NCI-H2196 (cell line): ENCODE measurements at regions not wholly inside any gene's neighbourhood (a gene's known extent, or its start where the extent isn't known, plus 50 kb on each side); places are given as distances from the start of the nearest gene placed in this dataset.
"Not testable (repeated sequence)": the region's sequence is repeated elsewhere in the genome, so short reads cannot be mapped to it uniquely, and the experiment has no call there.

Experiments
- DNase-seq: peaks from one replicate; lab custom pipeline; 2025; ENCODE audit not compliant: unreplicated experiment; lab: John Stamatoyannopoulos, UW

- DNase-seq: no peak
Measured at GRCh38 chr5:143635146-143635752, 176.7 kb upstream of the HMHB1 start.

DNA sequence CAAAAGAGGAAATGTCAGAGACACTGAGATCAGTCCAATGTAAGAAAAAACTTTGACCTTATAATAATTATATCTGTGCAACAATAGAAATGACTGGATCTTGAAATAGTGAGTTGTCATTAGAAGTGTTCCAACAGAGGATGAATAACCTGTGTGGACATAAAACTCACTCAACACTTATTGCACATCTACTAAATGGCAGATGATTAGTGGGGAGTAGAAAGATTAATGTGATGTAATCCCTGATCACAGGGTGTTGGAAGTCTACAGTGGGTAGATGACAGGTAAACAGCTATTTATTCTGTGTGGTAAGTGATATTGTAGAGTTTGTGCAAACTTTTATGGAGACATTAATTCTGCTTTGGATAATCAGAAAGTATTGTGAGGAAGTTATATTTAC is 177.3 kb upstream of the HMHB1 start:
- no peak for DNase-seq

DNA sequence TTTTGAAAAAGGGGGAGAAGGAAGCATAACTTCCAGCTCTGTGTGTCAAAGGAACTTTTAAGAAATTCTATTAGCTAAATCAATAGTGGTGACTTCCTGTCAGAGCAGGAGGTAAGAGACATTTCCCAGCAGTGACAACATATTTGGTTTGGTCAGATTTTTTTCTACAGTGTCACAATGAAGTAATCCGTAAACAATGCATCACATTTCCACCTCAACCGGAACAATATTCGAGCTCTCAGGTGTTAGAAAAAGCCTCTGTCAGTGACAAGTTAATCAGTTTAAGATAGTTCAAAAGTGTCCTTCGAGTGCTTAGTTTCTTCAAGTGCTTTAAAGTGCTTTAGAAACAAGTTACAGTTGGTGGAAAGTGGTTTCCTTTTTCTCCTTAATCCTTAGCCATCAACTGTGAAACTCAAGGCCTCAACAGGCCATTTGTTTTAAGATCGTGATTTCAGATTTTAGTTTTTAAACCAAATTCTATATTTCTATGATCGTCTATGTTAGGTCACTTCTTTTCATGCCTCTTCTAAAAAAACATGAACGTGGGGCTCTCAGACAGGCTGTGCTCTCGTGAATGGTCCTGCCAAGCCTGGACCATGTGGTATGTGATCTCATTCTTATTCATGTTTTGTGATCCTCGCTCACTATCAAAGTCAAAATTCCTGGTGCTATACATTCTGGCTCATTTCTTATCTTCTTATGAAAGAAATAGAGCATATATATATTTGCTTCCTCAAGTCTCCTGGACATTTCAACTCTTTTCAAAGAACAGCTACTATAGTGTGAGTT is 181.9 kb upstream of the HMHB1 start:
- peak; percentile 7 for DNase-seq

DNA sequence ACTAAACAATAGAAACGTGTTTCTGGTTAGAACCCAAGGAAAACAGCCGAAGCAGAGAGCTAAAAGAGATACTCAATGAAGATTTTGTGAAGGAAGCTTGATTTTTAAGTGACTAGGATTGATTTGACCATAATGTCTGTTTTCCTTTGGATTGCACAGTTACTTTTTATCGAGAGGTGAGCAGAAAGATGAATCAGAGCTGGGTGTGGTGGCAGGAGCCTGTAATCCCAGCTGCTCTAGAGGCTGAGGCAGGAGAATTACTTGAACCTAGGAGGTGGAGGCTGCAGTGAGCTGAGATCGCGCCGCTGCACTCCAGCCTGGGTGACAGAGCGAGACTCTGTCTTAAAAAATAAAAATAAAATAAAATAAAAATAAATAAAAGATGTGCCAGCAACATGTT is 186.9 kb upstream of the HMHB1 start:
- not testable (repeated sequence) for DNase-seq

GRCh38 chr5:143624465-143624864 is 187.5 kb upstream of the HMHB1 start:
- DNase-seq: no peak

GRCh38 chr5:143619040-143619439 is 192.9 kb upstream of the HMHB1 start:
- DNase-seq: no peak

DNA sequence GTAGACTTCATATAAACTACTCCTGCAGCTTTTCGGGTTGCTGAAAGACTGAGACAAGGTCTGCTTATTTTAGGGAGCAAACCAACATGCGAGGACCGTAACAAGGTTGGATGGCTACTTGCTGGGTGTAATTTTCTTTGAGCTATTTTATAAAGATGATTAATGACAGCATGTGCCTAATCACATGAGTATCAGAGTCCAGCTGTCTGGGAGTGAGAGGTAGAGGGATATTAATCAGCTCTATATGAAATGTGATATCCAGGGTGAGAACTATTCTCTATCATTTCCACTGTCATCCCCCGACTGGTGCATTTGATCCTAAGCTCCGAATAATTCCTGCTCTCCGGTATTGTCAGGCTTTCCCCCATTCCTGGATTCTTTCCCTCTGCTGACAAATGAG is 193.8 kb upstream of the HMHB1 start:
- DNase-seq: no peak

GRCh38 chr5:143614831-143615230 is 197.1 kb upstream of the HMHB1 start:
- DNase-seq: no peak

- no peak for DNase-seq
Measured at GRCh38 chr5:143613329-143613728, 198.6 kb upstream of the HMHB1 start.

DNA sequence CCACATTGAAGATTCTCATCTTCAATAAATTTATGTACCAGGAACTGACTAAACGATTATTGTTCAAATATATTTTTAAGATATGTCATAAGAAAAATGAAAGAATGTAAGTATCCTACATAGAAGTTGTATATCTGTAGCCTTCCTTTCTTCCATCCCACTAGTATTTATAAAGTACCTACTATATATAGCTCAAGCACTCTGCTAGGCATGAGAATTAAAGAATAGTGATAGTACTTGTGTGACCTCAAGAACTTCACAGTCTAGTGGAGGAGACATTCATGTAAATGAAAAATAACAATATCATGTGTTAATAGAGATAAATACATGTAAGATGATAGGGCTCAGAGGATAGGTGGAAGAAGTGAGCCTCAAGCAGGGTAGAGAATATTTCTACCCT is 201.0 kb upstream of the HMHB1 start:
- no peak for DNase-seq

GRCh38 chr5:143606043-143606752 is 202.7 kb upstream of the NR3C1 start:
- DNase-seq: no peak

DNA sequence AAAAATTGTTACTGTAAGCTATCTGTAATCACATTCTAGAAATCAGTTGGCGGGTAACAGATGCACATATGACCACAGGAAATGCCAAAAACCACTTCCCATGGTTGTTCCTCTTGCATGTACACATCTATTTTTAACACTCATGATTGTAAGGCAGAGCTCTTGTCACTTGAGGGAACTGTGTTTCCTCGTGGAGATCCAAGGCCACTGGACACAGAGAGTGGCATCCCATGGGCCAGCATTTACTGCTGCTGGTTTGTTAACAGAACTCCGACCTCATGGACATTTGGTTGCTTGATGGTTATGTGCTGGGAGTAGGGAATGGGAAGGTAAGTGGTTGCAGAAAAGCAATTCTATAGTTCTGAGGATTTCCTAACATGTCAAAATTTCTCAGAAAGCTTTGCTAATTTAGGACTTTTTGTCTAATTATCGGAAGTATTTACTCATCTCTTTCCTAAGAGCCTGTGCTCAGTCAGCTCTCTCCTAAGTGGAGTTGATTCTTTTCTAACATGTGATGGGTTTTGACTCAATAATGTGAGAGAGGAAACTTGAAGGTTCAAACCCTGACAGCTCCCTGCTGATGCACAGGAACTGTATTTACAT is 202.0 kb upstream of the NR3C1 start:
- DNase-seq: no peak

DNA sequence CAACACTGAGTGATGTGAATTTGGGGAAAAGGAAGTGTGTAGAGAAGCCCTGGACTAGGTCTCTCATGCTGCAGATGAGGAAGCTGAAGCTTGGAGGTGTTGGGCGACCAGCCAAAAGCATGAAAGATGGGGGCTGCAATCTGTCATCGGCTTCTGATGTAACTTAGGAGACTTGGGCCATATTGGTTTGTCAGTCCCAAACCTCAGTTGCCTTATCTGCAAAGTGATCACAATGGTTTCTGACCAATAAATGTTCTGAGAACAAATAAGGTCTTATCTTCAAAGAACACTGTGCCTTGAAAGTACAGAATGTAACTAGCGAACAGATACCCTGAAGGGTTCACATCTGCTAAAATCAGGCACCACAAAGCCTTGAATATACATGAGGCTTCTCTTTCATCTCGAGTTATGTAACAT is 198.4 kb upstream of the NR3C1 start:
- DNase-seq: no peak

DNA sequence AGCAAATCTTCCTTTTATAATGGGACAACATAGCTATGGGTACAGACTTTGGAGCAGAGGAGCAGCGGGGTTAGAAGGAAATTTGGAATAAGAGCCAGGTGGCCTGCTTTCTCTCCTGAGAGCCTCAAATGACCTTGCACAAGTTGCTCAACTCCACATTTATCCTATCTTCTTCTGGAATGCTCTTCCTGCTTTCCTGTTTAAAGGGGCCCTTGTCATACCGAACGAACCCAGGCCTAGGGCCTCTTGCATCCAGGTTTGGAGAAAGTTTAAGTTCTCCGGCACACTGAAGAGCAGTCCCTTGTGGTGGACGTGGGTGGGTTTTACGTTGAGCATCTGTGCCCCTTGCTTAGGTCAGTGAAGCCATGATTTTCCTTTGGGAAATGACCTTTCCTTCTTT is 197.9 kb upstream of the NR3C1 start:
- DNase-seq: no peak

DNA sequence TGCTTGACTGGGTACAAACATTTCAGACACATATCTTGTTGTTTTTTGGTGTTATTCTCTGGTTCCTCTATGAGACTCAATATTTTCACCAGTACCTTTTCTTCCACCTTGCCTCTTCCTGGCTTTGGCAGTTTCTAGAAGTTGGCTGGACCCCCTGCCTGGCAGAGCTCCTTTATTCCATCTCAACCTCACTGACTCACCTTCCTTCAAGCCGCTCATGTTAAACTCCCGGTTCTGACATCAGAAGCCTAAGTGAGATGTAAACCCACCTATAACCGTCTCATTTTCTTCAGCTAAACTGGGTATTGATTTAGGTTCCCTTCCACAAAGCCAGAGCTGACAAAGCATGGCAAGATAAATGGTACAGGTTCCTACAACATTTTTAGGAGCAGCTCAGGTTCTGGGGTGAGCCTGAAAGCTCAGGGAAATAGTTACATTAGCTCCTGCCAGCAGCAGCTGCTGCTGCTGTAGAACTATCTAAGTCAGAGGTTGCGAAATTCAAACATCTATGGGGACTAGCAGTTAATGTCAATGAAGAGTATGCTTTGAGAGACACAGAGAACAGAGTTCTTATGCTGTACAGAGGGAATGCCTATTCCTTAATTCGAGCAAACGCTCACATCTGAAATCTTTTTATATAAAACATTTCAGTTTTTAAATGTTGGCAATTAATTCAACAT is 197.1 kb upstream of the NR3C1 start:
- no peak for DNase-seq

DNA sequence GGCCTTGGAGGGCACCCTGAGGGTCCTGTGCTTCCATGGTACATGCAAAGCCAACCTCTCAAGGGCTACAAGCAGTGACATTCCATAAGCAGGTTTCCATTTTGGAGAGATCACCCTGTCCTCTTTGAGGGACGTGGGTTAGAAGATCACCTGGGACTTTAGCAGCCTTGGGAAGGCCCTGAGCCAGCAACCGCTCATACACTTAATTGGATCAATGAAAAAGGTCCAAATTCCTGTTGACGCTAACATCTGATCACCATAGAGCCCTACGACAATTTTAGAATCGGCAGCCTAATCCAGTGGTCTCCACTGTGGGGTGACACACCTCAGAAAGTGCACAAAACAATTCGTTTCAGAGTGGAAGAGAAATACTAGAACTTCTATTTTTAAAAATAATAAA is 196.0 kb upstream of the NR3C1 start:
- DNase-seq: no peak

DNA sequence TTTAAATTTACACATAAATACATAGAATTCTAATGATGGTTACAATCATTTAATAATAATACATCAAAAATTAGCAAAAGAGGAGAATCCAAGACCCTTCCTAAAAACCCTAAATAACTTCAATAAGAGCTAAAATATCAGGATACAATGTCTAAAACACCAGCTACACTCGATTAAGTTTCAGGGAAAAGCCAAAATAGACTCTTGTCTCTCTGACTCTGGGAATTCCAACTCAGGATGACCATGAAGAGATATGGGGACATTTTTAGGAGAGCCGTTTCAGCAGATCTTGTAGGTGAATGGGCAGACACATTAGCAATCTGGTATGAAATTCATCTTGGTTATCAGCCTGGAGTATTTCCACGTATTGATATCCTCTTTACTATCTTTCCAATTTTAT is 193.3 kb upstream of the NR3C1 start:
- no peak for DNase-seq

GRCh38 chr5:143594902-143595818 is 191.7 kb upstream of the NR3C1 start:
- peak; percentile 49 for DNase-seq

DNA sequence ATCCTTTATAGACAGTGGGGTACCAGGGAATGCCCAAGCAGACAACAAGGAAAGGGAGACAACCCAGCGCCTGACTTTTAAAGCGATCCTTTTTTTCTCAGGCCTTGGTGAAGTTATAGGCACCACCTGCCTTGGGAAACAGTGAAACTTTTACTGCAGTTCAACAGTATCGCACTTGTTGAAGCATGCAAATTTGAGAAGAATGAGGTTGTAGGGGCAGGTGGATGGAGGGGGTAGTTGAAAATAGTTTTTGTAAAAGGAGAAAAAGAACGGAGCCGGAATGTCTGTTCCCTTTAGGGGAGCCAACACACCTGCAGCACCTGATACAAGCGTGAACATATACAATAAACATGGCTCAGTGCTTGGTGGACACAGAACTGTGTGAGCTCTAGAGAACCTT is 190.2 kb upstream of the NR3C1 start:
- DNase-seq: no peak

DNA sequence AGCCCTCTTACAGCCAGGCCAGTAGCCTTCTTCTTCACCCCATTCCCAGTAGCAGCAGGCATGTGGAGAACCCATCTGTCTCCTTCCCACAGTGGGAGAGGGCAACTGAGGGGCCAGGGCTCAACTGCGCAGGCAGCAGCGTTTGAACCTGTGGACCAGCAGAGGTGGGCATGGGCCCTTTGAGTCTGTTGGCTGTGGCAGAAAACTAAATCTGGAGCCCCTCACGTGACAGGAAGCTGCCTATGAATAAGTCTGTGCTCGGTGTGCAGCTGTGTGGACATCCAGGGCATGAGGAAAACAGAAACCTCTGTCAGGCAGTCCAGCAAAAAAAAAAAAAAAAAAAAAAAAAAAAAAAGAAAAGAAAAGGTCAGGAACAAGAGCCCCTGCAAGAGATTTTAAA is 189.2 kb upstream of the NR3C1 start:
- no peak for DNase-seq
